Fibroblast of skin of left quadriceps (primary cell): ENCODE measurements at regions not wholly inside any gene's neighbourhood (a gene's known extent, or its start where the extent isn't known, plus 50 kb on each side); places are given as distances from the start of the nearest gene placed in this dataset.

Experiments
- DNase-seq, 2 experiments: peaks; one replicate each; pipeline ENCODE4 v3.0.0-alpha.2; 2013; ENCODE audit warnings: low read depth in 2 of 2

DNA sequence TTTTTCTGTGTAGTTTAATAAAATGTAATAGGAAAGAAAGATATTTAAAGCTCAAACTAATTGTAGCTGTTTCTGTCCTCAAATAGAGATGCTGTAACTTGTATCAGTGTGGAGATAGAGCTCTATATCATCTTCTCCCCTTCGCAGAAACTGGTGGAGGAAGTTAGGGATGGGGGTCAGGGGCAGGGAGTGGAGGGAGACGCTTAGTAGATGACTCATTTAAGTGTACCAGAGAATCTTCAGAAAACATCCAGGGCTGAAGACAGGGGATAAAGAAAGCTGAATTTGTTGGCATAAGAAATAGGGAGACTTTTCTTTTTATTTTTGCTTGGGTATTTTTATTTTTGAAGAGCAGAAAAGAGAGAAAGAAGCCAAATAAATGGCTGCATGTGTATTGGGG is 282.6 kb upstream of the DPYD start:
- DNase-seq: no peak

GRCh38 chr1:98201666-98202081 is 280.8 kb upstream of the DPYD start:
- DNase-seq: peak; percentile 88 to 89

DNA sequence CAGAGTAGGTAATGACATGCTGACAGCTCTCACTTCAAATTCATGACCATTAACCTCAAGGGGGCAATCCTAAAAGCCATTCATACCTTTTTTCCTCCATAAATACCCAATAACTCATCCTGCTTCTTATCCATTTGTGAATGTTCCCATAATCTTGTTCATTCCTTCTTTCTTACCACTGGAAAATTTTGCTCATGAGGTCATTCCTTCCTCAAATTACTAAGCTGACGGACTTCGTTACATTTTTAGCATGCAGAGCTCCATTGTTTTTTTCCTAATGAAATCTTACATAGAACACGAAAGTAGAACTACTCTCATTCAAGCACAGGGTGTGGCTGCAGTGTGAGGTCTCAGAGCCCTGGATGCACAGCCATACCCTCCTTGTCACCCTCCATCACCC is 276.5 kb upstream of the DPYD start:
- no peak for DNase-seq

- no peak for DNase-seq
These were observed 275.2 kb upstream of the DPYD start for GRCh38 chr1:98196012-98196411.

GRCh38 chr1:98188774-98189173 is 267.9 kb upstream of the DPYD start:
- no peak for DNase-seq

GRCh38 chr1:98184856-98185255 is 264.0 kb upstream of the DPYD start:
- no peak for DNase-seq

DNA sequence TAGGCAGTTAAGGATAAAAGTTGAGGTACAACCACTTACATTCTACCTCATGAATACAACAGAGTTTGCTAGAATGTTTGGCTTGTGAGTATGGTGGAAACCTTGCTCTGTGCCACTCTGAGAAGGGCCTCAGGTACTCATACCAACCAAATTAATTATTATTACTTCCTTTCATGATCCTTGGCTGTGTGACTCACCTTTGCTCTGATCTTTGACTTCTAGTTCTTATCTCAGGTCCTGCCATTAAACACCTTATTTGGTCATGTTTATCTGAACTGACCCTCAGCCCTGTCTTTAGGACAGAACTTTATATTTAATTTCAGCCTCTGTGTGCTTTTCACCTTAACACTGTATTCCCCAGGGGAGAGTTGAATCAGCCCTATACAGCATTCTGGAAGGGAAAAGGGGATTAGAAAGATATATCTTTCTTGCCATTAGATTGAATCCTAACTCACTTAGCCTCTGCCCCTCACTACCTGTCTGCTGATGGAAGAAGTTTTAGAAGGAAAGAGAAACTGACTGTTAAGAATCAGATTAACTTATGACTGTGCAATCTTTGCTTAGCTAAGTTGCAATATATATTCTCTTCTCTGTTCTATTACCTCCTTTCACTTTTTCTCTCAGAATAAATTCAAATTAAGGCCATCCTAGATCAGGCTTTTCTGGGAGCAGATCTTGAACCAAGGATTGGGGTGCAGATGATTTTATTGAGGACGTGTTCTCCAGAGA is 260.4 kb upstream of the DPYD start:
- DNase-seq: no peak

DNA sequence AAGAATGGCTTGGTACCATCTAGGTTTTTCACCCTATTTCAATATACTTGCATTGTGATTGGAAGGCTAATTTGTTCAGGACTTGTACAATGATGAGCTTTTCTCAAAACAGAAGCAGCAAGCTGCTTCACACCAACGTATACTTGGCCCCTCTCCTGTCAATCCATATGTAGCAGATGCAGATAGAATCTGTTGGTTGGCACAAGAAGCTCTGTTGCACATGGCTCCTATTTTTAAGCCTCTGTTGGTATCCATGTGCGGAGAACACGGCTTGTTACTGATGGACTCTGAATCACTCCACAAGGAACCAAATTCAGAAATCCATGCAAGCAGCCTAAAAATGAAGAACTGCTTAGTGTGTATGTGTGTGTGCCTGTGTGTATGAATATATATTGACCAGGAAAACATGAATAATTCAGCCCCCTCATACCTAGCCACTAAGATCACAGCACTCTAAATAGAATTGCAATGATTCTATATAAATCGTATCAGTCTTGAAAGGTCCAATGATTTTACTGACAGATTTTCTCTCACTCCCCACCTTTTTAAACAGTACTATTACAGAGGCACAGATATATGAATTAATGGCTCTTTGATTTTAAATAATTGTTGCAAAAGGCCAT is 258.4 kb upstream of the DPYD start:
- no peak for DNase-seq

DNA sequence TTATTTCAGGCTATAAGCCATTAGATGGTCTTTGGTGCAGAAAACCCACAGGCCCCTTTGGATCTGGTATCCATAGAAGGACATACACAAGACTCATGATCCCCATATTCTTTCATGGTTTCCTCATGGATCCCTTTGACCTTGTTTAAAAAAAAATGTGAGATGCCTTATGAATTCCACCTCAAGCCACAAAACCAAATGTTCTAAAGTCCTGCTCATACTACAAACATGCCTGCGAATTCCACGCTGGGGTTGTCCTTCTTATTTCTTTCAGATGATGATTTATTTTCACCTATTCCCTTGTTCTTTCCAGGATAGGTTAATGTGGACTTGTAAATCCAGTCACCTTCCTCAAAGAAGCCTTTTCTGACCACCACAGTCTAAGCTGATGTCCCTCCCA is 256.9 kb upstream of the DPYD start:
- DNase-seq: no peak

DNA sequence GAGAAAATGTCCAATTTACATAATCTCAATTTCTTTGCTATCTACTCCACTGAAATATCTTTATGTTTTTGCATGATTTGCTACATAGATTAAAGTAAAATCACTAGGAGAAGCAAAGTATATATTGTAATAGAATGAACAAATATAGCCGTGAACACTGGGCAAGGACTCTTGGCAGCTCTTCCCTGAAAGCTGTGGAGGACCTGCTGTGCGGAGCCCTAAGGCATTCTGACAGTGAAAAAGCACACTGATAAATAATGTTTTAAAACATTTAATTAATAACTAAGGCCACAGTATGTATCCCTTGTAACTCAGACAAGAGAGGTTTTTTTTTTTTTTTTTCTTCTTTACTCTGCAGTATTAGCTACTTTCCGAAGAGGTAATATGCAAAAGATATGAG is 256.1 kb upstream of the DPYD start:
- no peak for DNase-seq

DNA sequence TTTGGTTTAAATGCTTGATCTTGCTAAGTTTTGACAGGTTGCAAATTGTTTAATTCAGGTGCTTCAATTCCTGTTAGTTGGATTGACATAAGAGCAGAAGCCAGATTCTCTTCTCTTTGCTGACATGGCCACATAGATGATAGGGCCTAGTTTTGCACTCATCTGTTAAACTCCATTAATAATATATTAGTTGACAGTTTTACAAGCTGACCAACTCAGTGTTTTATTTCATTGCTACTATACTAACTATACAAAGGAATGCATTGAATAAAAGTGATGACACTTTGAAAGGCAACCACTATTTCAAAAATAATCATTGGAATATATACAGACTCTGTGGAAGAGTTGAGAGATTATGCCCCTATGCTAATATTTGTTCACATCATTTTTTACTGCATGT is 255.6 kb upstream of the DPYD start:
- no peak for DNase-seq

GRCh38 chr1:98172578-98172977 is 251.7 kb upstream of the DPYD start:
- no peak for DNase-seq

GRCh38 chr1:98172022-98172421 is 251.2 kb upstream of the DPYD start:
- DNase-seq: no peak

DNA sequence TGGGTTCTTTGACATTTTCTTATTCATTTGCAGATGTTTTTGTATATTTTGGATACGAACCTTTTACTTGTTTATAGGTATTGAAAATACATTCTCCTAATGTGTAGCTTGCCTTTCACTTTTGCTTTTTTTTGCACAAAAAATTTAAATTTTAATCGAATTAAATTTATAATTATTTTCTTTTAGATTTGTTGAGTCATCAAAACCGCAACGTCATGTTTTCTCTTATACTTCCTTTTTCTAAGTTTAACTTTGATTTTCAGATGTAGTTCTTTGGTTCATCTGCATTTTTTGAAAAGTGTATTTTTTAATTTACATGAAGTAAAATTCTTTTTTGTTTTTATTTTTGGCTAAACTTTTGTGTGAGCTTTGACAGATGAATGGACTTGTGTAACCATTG is 243.7 kb upstream of the DPYD start:
- DNase-seq: no peak

DNA sequence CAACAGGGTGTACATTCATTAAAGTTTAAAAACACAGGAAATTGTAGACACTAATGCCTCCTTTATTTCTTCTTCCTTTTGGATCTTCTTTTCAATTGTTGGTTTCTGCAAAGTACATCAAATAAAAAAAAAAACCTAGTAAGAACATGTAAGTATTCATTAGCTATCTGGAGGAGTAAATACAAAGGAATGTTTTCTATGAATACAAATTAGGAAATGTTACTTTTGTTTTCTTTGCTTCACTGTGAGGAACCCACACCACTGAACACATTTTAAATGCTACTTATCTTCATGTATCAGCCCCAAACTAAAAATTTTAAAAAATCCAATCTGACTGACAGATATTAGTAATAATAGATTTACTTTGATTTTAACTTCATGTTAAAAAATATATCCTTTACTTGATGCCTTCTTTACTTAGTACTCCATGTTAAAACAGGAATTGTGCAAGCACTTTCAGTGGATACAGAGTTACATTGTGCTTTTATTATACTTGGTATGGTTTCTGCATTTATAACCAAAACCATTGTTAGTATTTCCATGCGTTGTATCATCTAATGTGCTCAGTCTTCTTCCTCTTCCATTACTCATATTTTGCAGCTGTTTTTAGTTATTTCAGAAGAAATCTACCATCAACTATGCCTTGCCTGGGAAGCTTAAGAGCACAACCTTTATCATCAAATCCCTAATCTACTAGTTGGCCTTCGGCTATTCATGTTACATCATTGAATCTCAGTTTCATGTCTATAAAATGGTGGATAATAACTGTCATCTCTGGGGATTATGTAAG is 236.9 kb upstream of the DPYD start:
- DNase-seq: peak; percentile 65 to 72

DNA sequence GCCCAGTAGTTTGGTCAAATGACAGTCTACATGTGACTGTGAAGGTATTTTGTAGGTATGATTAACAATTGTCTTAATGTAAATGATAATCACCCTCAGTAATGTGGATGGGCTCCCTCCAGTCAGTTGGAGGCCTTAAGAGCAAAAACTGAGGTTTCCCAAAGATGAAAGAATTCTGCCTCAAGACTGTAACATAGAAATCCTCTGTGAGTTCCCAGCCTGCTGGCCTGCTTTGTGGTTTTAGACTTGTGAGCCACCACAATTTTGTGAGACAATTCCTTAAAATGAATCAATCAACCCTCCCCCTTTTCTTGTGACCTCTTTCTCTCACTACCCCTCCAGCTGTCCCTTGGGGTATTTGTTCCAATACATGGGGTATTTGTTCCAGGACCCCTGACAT is 226.4 kb upstream of the DPYD start:
- no peak for DNase-seq

DNA sequence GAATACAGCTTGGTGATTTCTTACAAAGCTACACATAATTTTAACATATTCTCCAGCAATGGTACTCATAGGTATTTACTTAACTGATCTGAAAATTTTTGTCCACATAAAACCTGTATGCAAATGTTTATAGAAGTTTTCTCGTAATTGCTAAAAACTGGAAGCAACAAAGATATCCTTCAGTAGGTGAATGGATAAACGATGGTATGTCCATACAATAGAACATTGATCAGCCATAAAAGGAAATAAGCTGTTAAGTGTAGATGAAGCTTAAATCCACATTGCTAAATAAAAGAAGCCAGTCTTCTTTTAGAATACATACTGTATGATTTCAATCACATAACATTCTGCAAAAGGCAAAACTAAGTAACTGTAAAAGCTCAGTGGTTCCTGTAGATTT is 224.8 kb upstream of the DPYD start:
- no peak for DNase-seq

GRCh38 chr1:98143403-98143802 is 222.6 kb upstream of the DPYD start:
- DNase-seq: no peak

GRCh38 chr1:98133131-98133530 is 212.3 kb upstream of the DPYD start:
- DNase-seq: no peak

DNA sequence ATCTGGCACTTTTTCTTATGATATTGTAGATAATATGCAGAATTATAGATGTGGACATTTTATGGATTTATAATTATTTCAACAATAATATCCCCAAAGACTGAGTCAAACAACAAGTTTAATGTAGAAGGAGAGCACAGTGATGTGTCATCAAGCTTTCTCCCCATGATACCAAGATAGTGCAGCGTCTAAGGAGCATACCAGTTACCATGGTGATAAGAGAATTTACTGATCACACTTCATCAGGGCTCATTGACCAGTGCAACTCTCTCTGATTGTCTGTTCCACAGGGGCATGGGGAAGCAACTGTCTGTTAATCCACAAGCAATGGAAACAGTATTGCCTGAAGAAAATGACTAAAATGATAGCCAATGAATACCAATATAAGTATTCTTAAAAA is 209.6 kb upstream of the DPYD start:
- no peak for DNase-seq

GRCh38 chr1:98129491-98129890 is 208.7 kb upstream of the DPYD start:
- DNase-seq: no peak

- DNase-seq: no peak
These were observed 205.9 kb upstream of the DPYD start for GRCh38 chr1:98126740-98127139.

- DNase-seq: no peak
These were observed 200.8 kb upstream of the DPYD start for GRCh38 chr1:98121646-98122045.
